Umbilical cord (tissue), 1 donor: ENCODE measurements at regions not wholly inside any gene's neighbourhood (a gene's known extent, or its start where the extent isn't known, plus 50 kb on each side); places are given as distances from the start of the nearest gene placed in this dataset.
A peak's percentile ranks its signal among the peaks of the same experiment; 100 is the strongest.

ENCODE experiments used
- DNase-seq: peaks from one replicate; pipeline ENCODE4 v3.0.0-alpha.2; 2015; ENCODE audit warnings: low spot score

DNA sequence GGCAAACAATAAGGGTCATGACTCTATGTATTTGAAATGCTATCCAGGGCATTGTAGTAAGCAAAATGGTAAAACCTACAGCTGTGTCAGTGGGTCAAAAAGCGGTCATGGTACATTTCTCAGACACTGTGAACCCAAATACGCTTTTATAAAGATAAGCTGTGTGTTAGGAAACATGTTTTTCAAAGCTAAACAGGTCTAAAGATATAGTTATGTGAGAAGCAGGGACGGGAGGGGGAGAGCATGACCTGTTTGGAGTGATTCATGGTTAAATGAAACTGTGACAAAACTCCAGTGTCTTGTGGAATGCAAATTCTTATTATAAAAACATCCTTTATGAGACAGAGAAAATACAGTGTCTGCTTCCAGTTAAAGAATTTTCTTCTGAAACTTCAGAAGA, 205.4 kb upstream of the BMP2 start:
- DNase-seq: peak; percentile 67

DNA sequence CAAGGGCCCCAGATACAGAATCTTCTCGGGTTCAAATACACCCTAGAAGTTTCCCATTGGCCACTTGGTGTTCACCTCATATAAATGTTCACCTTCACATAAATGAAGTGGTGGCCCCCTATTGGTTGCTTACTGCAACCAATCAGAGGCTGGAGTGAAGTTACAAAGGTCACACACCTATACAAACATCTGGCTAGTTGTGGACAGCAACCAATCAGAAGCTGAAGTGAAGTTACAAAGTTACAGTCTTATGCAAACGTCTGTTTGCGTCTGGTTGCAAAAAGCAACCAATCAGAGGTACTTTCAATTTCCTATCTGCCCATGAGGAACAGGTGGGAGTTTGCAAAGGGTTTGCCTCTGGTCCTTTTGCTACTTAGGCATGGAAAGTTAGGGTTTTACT, 206.5 kb upstream of the BMP2 start:
- DNase-seq: no peak

DNA sequence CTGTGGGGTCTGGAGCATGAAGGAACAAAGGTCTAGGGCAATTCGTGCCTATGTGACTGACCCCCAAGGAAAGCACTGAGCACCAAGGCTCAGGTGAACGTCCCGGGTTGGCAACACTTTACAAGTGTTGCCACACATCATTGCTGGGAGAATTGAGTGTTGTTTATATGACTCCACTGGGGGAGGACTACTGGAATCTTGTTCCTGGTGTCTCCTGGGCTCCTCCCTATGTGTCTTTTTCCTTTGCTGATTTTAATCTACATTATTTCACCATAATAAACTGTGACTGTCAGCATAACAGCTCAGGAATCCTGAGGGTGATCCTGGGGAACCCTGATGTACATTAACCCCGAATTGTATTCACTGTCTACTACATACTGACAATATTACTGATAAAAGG, 207.7 kb upstream of the BMP2 start:
- no peak for DNase-seq

DNA sequence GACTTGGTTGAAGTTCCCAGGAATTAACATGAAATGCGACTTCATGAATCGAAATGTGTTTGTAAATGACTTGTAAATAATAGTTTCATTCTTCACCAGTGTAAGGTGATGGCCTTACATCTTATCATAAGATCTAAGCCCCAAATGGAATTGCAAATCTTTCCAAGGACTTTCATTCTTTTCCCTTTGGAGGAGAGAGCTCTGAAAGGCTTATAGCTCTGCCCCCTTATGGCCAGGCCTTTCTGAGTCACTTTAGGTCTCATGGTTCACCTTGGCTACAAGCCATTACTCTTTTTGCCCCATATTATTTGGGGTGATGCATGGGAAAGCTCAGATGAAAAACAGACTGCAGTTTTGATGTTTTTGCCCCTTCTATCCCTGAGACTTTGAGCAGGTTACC, 209.1 kb upstream of the BMP2 start:
- DNase-seq: no peak

DNA sequence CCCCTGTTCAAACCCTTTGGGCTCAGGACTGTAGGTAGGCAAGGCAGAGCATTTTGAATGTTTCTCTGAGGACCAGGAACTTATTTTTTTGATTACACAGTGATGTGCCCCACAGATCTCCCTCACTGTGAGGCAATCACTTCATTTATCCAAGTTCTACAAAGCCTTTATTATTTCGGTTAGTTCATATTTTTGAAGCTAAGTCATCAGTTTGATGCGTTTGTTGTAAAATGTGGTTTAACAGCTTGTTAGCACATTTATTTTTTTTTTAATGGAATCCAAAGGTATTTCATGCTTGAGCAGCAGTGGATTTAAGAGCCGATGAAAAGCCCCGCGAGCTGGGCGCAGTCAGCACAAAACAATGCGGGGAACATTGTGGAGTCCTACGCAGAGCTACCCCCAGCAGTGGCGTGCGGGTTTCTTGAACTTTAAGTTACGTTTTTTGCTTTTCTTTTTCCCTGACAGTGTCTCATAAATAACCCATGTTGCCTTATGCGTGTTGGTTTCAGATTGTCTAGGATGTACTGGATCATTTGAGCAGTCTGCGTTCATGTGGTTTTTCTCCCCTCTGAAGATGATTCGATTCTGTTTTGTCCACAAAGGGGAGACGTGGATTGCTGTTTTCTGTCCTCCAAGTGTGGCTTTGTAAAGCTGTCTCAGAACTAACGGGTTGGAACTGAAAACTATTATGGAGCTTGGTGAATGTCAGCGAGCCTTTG, 233.6 kb upstream of the BMP2 start:
- DNase-seq: peak; percentile 35

DNA sequence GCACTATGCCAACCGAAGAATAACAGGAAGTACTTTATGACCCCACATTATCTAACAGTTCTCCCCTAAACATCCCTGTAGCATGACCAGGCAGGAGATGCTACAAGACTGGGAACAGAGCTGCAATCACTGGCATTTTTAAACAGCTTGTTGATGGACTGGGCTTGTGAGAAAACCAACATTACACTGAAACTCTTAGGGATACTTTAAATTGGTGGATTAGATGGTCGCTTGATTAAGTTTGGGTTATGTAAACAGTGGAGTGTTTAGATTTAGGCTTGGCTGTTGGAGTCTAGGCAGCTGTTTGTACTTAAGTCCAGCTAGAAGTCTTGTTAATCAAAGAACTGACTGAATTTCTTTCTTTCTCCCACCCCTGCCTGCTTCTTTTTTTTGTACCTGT, 234.1 kb upstream of the BMP2 start:
- DNase-seq: peak; percentile 21

DNA sequence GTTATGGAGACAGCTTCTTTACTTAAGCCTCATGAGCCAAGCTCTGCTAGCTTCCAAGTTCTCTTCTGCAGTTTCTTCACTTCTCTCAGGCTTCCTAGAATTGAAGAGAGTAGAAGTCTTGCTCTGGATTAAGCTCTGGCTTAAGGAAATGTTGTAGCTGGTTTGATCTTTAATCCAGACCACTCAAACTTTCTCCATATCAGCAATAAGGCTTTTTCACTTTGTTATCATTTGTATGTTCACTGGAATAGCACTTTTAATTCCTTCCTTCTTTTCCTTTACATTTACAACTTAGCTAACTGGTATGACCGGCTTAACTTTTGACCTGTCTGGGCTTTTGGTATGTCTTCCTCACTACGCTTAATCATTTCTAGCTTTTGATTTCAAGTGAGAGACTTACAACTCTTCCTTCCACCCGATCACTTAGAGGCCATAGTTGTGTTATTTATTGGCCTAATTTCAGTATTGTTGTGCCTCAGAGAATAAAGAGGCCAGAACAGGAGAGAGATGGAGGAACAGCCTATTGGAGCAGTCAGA, 236.6 kb upstream of the BMP2 start:
- DNase-seq: peak; percentile 91

DNA sequence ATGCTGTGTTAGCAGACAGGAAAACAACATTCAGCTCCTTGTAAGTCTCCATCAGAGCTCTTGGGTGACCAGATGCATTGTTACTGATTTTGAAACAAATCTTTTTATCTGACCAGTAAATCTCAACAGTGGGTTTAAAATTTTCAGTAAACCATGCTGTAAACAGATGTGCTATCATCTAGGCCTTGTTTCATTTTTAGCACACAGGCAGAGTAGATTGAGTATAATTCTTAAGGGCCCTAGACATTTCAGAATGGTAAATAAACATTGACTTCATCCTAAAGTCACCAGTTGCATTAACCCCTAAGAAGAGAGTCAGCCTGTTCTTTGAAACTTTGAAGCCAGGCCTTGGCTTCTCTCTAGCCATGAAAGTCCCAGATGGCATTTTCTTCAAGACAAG, 237.2 kb upstream of the BMP2 start:
- no peak for DNase-seq

DNA sequence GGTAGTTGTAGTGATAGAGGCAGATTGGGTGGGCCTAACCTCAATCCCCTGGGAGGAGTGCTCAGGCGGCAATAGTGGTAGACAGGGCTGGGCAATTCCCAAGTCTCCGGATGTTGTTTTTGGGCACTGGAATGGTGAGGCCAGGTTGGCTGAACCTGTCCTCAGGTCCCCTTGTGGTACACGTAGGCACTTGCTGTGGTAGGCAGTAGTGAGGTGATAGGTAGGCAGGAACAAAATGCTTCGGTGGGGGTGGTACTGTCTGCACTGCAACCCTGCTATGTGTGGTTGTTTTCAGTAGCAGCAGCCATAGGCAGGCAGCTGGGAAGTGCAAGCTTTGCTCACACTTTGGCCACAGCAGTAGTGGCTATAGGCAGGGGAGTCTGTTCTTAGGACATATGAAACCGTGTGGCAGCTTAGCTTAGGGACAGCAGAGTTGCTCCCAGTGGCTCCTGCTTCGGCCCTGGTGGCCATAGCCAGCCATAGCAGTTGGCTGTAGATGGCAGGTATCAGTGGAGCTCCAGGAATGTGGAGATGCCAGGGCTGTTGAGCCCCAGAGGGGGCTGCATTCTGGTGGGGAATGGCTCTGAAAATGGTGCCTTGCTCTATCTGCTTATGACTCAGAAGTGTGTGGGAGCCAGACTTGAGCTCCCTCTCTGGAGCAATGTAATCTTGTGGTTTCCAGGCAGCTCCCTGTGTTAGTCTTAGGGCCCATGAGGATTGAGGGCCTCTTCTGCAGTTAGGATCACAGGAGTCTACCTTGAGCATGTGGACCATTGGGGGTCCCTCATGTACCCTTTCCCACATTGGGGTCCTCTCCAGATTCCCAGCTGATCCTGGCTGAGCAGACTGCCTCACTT, 241.8 kb upstream of the BMP2 start:
- DNase-seq: no peak

DNA sequence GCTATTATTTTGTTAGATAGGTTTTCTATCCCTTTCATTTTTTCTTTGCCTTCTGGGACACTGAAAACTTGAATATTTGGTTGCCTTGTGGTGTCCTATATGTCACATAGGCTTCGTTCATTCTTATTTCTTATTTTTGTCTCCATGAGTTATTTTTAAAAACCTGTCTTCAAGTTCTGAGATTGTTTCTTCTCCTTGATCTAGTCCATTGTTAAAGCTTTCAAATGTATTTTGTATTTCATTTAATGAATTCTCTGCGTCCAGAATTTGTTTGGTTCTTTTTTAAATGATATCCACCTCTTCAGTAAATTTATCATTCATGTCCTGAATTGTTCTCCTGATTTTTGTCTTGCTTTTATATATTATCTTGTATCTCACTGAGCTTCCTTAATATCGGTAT, 243.2 kb upstream of the BMP2 start:
- DNase-seq: no peak

DNA sequence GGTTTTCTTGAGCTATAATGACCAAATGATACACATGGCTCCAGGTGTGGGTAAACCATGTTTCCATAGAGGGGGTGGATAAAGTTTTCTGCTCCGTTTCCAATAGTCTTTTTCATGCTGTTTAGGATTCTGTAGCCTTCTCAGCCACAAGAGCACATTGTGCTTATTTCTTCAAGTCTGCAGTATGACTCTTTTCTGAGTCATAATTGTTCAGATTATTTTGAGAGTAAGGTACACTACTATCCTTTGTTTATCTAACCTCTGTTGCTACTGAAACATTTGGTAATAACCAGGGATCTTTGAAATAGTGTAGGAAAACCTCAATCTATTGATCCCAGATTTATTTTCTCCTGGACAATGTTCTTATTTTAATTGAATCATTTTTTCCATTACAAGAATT, 247.9 kb upstream of the BMP2 start:
- DNase-seq: no peak

DNA sequence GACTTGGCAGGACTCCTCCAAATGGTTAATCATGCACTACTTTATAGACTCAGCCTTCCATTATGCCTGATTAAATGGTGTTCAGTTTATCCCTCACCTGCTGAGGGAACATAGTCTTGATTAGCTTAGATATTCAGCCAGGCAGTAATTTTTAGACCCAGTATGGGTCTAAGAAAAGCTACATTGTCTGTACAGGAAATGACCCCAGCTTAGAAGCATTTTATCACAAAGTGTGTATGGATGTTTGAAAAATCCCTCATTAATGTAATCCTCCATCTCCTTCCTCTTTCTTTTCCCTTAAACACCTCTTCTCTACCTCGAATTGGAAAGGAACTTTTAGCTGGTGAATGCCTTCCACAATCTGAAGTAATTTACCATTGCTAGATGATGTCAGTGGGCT, 252.2 kb upstream of the BMP2 start:
- no peak for DNase-seq

DNA sequence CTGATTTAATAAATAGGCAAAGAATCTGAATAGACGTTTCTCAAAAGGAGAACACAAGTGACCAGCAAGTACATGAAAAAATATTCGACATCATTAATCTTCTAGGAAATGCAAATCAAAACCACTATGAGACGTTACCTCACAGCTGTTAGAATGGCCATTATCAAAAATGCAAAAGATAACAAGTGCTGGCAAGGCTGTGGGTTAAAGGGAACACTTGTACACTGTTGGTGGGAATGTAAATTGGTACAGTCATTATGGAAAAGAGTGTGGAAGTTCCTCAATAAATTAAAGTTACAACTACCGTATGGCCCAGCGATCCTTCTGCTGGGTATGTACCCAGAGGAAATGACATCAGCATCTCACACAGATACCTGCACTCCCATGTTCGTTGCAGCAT, 253.9 kb upstream of the BMP2 start:
- no peak for DNase-seq

DNA sequence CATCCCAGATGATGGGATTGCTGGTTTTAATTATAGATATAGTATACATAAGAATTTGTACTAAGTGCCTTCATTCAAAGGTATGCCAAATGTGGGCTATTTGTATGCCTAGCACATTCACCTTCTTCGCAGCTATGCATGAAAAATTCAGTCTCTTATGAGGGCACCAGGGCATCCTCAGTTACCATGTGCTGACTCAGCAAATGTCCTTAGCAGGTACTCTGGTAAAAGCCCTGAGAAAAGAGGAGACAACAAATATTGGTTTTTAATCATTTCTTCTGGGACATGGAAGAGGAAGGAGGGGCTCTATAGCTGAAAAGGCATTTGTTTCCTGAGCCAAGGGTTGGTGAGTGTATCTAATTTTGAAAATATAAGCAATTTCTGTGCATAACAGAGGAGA, 258.1 kb upstream of the BMP2 start:
- DNase-seq: no peak

DNA sequence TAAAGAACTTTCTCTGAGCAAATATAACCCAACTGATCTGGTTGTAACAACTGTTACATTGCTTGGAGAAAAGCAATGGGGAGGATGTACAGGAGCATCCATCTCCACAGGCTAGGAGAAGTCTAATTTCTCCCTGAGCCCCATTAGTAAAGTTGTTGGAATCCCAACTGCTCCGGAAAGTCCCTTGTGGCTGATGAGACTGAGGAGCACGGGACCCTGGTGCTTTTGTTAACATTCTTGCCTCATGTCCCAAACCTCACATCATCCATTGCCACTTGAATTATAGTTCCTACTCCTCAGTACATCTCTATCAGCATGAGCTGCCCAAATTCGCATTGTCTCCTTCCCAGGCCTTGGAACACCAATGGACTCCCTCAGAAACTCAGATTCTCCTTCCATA, 260.6 kb upstream of the BMP2 start:
- DNase-seq: no peak

DNA sequence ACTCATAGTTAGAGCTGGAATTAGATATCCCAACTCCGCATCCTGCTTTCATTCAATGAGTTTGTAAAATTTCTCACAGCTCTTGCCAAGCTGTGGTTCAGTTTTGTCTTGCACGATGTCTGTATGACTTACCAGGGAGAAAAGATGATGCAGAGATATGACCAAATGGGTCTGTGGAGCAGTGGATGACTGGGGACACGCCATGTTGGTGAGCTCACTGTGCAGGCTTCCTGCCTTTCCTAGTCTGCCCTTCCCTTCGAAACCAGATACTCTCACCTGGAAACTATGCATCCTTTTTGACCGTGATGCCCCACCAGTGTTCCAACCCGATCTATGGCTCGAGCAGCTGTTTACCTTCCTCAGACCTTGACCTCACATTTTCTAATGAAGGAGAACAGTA, 262.7 kb upstream of the BMP2 start:
- no peak for DNase-seq

DNA sequence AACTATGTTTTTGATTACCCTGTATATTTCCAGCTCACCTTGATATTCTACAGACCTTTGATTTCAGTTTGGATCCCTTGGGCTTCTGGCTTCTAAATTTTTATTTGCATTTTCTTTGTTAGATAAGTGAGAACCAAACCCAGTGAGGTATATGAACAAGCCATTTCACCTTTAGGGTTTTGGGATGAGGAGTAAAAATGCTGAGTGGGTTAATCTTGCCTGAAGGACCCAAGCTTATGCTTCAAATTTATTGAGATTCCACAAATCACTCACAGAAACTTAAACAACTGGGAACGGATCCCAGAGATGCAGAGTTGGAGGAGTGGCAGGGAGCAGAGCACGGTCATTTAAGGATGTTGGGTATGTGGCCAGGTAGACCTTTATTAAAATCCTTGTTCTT, 263.3 kb upstream of the BMP2 start:
- DNase-seq: no peak

DNA sequence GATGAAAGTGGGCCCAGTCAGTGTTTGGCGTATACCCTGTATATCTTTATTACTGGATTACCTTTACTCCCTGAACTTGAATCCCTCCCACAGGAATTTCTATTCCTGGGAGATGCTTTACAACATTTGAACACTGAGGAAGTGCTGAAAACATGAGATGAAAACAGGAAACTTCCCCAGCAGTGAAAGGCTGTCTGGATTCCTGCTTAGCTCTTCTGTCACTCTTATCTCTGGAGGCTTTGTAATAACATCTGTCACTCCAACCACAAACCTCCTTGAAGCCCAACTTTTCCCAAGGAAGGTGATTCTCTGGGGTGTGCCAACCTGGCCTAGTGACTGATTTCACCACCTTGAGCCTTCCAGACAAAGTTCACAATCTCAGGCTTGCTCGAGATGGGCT, 264.5 kb upstream of the BMP2 start:
- DNase-seq: no peak

DNA sequence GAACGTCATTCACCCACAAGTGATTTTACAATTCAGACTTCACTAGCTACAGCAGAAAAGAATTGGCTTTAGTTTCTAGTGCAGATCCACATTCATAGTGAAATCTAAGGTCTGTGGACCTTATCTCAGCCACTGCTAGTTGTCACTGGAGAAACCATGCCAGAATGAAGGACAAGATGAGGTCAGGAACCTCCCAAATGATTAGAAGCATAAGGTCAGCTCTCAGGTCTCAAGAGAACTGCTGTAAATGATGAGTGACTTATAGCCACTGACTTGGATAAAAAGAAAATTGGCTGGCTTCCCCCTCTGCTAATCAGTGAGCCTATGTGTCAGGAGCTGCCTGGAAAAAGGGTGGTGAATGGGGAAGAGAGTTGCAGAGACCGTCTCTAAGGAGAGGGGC, 265.3 kb upstream of the BMP2 start:
- no peak for DNase-seq

DNA sequence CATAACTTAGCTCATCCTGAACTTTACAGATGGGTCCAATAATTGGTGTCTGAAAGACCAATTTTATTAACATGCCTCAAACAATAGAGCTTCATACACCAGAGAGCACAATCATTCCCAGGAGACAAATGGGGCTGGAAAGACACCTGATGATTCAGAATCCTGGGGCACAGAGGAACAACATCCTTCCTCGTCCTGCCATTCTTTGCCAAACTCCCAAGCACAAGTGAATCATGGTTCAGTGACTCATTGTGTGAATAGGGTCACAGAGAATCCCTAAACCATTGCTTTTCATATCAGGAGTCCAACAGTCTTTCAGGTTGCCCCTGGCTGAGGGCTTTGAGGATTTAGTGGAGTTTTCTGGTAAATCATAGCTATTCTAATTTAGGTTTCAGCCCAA, 266.4 kb upstream of the BMP2 start:
- no peak for DNase-seq

DNA sequence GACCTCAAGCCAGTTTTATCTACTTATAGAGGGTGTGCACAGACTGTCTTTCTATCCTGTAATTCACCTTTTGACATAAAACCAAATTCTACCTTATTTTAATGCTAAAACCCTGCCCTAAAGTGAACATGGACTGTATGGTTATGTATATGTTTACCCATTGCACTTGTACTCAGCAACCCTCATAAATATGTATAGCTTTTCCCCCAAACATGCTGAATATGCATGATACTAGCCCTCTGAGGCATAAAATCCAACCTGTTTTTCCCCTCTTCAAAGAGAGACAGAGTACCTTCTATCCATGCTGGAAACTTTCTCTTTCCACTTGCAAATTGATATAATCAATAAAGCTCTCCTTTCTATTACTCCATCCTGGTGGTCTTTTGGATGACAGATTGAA, 267.9 kb upstream of the BMP2 start:
- no peak for DNase-seq

DNA sequence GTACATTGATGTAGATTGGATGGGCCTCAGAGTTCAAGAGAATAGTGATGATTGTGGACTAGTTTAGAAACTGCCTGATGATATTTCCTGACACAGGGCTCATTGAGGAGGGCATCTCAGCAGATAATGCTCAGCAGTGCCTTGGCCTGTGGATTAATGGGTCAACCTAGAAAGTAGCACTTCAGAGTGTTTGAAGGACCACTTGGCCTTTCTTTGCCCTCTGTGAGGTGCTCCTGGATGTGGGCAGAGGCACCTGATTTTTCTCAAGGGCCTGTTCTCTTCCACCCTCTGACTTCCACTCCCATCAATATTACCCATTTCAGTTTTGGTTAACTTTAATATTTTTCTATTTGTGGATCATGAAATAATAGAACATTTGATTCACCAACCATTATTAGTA, 270.6 kb upstream of the BMP2 start:
- no peak for DNase-seq

DNA sequence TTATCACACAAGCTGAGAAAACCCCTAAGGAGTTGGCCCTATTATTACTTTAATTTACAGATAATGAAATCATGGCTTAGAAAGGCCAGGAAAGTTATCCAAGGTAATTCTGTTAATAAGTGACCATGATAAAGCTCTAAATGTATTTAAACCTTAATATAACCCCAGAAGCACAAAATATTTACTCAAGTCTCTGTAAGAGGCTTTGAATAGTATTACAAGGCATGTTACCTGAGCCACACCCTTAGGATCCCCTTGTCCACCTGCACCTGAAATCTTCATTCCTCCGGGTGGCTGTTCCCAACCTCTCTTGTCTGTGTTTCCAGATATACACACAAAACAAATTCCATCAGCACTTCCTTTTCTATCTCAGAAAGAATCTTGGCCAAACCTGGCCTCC, 271.6 kb upstream of the BMP2 start:
- no peak for DNase-seq
